Keratinocyte (primary cell): ENCODE measurements at regions not wholly inside any gene's neighbourhood (a gene's known extent, or its start where the extent isn't known, plus 50 kb on each side); places are given as distances from the start of the nearest gene placed in this dataset.
"Not testable (repeated sequence)": the region's sequence is repeated elsewhere in the genome, so short reads cannot be mapped to it uniquely, and the experiment has no call there.

Experiments used
- DNase-seq: peaks from one replicate; pipeline ENCODE4 v3.0.0-alpha.2; 2011; ENCODE audit warnings: low read depth, missing footprints, low spot score
- FAIRE-seq: peaks from 2 replicates; lab custom pipeline; 2011; peaks lifted over from hg19 to GRCh38; lab: Jason Lieb, UNC
- H2AFZ ChIP-seq: 2 replicates; pipeline ENCODE4 v1.6.0; 2012; ENCODE audit warnings: low read length, control low read depth, inconsistent platforms; ENCODE audit not compliant: control insufficient read depth
- H3K27ac ChIP-seq: 2 replicates; pipeline ENCODE4 v1.5.1; 2011; ENCODE audit warnings: low read length; ENCODE audit not compliant: control insufficient read depth, insufficient read depth
- H3K27me3 ChIP-seq: 3 replicates; pipeline ENCODE4 v1.6.0; 2011; ENCODE audit warnings: low read length; ENCODE audit not compliant: control insufficient read depth, insufficient read depth; ENCODE audit errors: extremely low read depth
- H3K36me3 ChIP-seq, 2 experiments: 2 replicates in 1 of 2; 3 replicates in 1 of 2; pipeline ENCODE4 v1.5.1; 2011; ENCODE audit warnings: low read length in 2 of 2, mild to moderate bottlenecking in 1 of 2; ENCODE audit not compliant: control insufficient read depth in 2 of 2, insufficient read depth in 2 of 2; ENCODE audit errors: extremely low read depth in 1 of 2
- H3K4me1 ChIP-seq: 3 replicates; pipeline ENCODE4 v1.5.1; 2011; ENCODE audit warnings: low read length; ENCODE audit not compliant: control insufficient read depth, insufficient read depth; ENCODE audit errors: extremely low read depth
- H3K4me2 ChIP-seq: 3 replicates; pipeline ENCODE4 v1.6.0; 2011; ENCODE audit warnings: low read depth, low read length; ENCODE audit not compliant: control insufficient read depth, insufficient read depth; ENCODE audit errors: extremely low read depth
- H3K4me3 ChIP-seq, 3 experiments: fragments of 200-600 bp in 1 of 3; sonication (generic) in 1 of 3; 2 replicates in 2 of 3; 3 replicates in 1 of 3; pipeline ENCODE4 v1.5.1; 2011 to 2016; ENCODE audit warnings: low read length in 3 of 3, mild to moderate bottlenecking in 3 of 3, control low read depth in 2 of 3, inconsistent platforms in 1 of 3, low read depth in 1 of 3, mixed read lengths in 1 of 3, mixed run types in 1 of 3, moderate library complexity in 1 of 3; ENCODE audit not compliant: control insufficient read depth in 2 of 3, insufficient read depth in 2 of 3; ENCODE audit errors: extremely low read depth in 1 of 3
- H3K79me2 ChIP-seq: 2 replicates; pipeline ENCODE4 v1.6.0; 2012; ENCODE audit warnings: low read length; ENCODE audit not compliant: control insufficient read depth, insufficient read depth
- H3K9ac ChIP-seq: 3 replicates; pipeline ENCODE4 v1.6.0; 2011; ENCODE audit warnings: low read length; ENCODE audit not compliant: control insufficient read depth, insufficient read depth; ENCODE audit errors: extremely low read depth
- H3K9me1 ChIP-seq: 3 replicates; pipeline ENCODE4 v1.6.0; 2011; ENCODE audit warnings: low read length; ENCODE audit not compliant: control insufficient read depth, insufficient read depth; ENCODE audit errors: extremely low read depth
- H3K9me3 ChIP-seq: 2 replicates; pipeline ENCODE4 v1.5.1; 2012; ENCODE audit warnings: low read depth, low read length; ENCODE audit not compliant: control insufficient read depth
- H4K20me1 ChIP-seq: 3 replicates; pipeline ENCODE4 v1.6.0; 2011; ENCODE audit warnings: low read length; ENCODE audit not compliant: control insufficient read depth, insufficient read depth; ENCODE audit errors: extremely low read depth
- CTCF ChIP-seq, 3 experiments: IDR thresholded peaks in 1 of 3; conservative IDR thresholded peaks in 1 of 3; optimal IDR thresholded peaks in 1 of 3; 2 replicates in 2 of 3; 3 replicates in 1 of 3; pipeline versions ENCODE3 to v1.5.1; 2011; ENCODE audit warnings: low read length in 3 of 3, mild to moderate bottlenecking in 3 of 3, moderate library complexity in 2 of 3, control low read depth in 1 of 3, inconsistent platforms in 1 of 3; ENCODE audit not compliant: insufficient read depth in 2 of 3; ENCODE audit errors: extremely low read depth in 1 of 3
- EZH2 ChIP-seq: IDR thresholded peaks from one replicate; pipeline ENCODE4 v1.6.1; 2012; ENCODE audit warnings: inconsistent platforms, mild to moderate bottlenecking, low read length, moderate library complexity
- dilution Hi-C: fragments of 300-500 bp; cut with MboI; formaldehyde crosslinking; loops from one replicate; pipeline ENCODE4 v1.7.0; 2020; ENCODE audit warnings: low sequenced_read_pairs; ENCODE audit not compliant: extremely low pct_ligation_motif_present

- no peaks in the 10 kb centered on the region for H3K27me3 ChIP-seq
- H3K4me2 ChIP-seq, result peak overlapping the region; percentile 4
- DNase-seq (no peak), FAIRE-seq (no peak)
- H3K9ac ChIP-seq, result no peak overlapping the region
- dilution Hi-C loops, result no loop called here
- H4K20me1 ChIP-seq, result no peaks in the 10 kb centered on the region
- H3K9me1 ChIP-seq, result no peaks in the 10 kb centered on the region
- no peak overlapping the region for H2AFZ ChIP-seq
- H3K9me3 ChIP-seq, result peaks cover 6% of the 10 kb centered on the region
- H3K4me3 ChIP-seq, result no peak overlapping the region
- H3K79me2 ChIP-seq, result no peaks in the 10 kb centered on the region
- peaks cover 27% of the 10 kb centered on the region for H3K4me1 ChIP-seq
- H3K27ac ChIP-seq, result peak overlapping the region; percentile 62
- H3K36me3 ChIP-seq, result no peaks in the 10 kb centered on the region
- no peak for TF ChIP-seq CTCF (optimal IDR thresholded peaks at IDR 0.05 in 1 of 3, IDR thresholded peaks at IDR 0.05 in 1 of 3, conservative IDR thresholded peaks at IDR 0.05 in 1 of 3; ENCODE audit: extremely low read depth in 1 of 3, insufficient read depth in 2 of 3, low read length in 3 of 3)
- TF ChIP-seq EZH2, result no peak
Measured at GRCh38 chr21:35162831-35163230, 113.7 kb upstream of the RUNX1 start.

GRCh38 chr21:35159881-35160280 is 110.8 kb upstream of the RUNX1 start:
- H3K4me2 ChIP-seq, result peak overlapping the region; percentile 23
- H3K9me3 ChIP-seq, result peaks cover 6% of the 10 kb centered on the region
- FAIRE-seq, result peak; percentile 68
- dilution Hi-C loops, result no loop called here
- no peaks in the 10 kb centered on the region for H3K79me2 ChIP-seq
- no peaks in the 10 kb centered on the region for H3K9me1 ChIP-seq
- peak overlapping the region; percentile 74 for H3K27ac ChIP-seq
- H3K4me3 ChIP-seq, result no peak overlapping the region
- H2AFZ ChIP-seq, result peak overlapping the region; percentile 55
- peaks cover 27% of the 10 kb centered on the region for H3K4me1 ChIP-seq
- H3K9ac ChIP-seq, result peak overlapping the region; percentile 18
- no peak for TF ChIP-seq CTCF (optimal IDR thresholded peaks at IDR 0.05 in 1 of 3, IDR thresholded peaks at IDR 0.05 in 1 of 3, conservative IDR thresholded peaks at IDR 0.05 in 1 of 3; ENCODE audit: extremely low read depth in 1 of 3, insufficient read depth in 2 of 3, low read length in 3 of 3)
- no peaks in the 10 kb centered on the region for H4K20me1 ChIP-seq
- no peaks in the 10 kb centered on the region for H3K27me3 ChIP-seq
- DNase-seq, result peak; percentile 88
- H3K36me3 ChIP-seq, result no peaks in the 10 kb centered on the region

GRCh38 chr21:35157374-35157773 is 108.3 kb upstream of the RUNX1 start:
- H2AFZ ChIP-seq, FAIRE-seq, dilution Hi-C loops: not testable (repeated sequence)

More at GRCh38 chr21:35157374-35157773, 108.3 kb upstream of the RUNX1 start:
- not testable (repeated sequence) for H3K4me3 ChIP-seq, H3K9me3 ChIP-seq, H3K4me2 ChIP-seq, H3K79me2 ChIP-seq, DNase-seq, H3K27me3 ChIP-seq, H3K27ac ChIP-seq, H3K36me3 ChIP-seq, H3K9ac ChIP-seq, H3K9me1 ChIP-seq, H4K20me1 ChIP-seq
- H3K4me1 ChIP-seq, result peaks cover 13% of the 10 kb centered on the region
